Activated CD8-positive, alpha-beta memory T cell treated with anti-CD3 and anti-CD28 coated beads for 48 hours (primary cell): ENCODE measurements at regions not wholly inside any gene's neighbourhood (a gene's known extent, or its start where the extent isn't known, plus 50 kb on each side); places are given as distances from the start of the nearest gene placed in this dataset.

Experiments used
- DNase-seq, 3 experiments: peaks; one replicate each; pipeline ENCODE4 v3.0.0-alpha.2; 2020; ENCODE audit warnings: low read depth in 2 of 3, low spot score in 2 of 3

DNA sequence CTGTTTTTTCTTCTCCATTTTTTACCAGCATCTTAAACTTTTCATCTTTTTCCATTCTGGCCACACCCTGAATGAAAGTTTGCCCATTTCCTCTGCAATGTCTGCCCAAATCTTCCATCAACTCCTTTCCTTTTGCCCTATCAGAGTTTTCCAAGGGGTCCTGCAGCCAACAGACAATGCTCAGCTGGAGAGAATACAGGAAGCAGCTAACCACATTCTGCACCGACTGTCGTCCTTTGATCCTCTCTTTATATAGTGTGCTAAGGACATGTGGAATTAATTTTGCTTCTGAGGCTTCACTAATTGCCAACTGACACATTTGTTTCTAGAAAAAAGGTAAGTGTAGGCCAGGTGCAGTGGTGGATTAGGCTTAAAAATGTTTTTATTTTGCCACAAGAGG, 50.5 kb upstream of the DLX2 start:
- DNase-seq, result no peak

DNA sequence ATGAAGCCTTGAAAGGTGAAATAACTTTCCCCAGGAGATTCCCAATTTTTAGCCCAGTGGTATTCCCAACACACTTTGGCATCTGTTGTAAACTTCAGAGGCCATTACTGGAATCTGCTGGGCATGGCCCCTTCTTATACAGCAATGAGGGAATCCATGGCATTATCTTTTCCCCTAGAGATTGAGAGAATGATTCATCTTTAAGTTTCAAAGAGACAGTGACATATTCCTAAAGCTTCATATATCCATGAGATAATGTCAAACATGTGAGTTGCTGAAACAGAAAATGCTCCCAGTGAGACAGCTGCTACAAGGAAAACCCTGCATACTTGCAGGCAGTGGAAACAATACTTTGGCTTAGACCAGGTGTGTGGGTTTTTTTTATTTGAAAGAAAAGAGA, 51.1 kb upstream of the DLX2 start:
- DNase-seq, result no peak

- DNase-seq, result no peak
These were observed 53.1 kb upstream of the DLX2 start for GRCh38 chr2:172155752-172156151.

- no peak for DNase-seq
These were observed 58.1 kb upstream of the DLX2 start for GRCh38 chr2:172160839-172161238.

DNA sequence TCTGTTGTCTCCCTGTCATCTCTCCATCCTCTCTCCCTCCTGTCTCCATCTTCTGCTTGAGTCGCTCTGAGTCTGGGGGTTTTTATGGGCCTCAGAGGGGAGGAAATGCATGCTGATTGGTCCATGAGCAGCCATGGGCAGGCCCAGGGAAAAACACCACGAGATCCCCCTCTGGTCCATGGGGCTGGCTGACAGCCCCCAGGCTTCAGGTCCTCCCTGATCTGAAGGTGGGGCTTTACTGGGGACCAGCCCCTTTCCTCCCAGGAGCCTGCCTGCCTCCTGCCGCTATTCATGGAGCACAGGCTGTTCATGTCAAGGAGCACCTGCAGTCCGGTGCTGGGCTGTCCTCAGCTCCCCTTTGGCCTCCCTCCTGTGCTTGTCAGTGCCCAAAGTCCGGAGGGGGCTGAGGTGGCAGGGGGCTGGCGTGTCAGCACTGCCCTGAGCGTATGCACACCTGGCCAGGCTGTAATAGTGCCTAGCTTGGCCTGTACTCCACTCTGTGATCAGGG, 59.6 kb upstream of the DLX2 start:
- DNase-seq, result no peak

DNA sequence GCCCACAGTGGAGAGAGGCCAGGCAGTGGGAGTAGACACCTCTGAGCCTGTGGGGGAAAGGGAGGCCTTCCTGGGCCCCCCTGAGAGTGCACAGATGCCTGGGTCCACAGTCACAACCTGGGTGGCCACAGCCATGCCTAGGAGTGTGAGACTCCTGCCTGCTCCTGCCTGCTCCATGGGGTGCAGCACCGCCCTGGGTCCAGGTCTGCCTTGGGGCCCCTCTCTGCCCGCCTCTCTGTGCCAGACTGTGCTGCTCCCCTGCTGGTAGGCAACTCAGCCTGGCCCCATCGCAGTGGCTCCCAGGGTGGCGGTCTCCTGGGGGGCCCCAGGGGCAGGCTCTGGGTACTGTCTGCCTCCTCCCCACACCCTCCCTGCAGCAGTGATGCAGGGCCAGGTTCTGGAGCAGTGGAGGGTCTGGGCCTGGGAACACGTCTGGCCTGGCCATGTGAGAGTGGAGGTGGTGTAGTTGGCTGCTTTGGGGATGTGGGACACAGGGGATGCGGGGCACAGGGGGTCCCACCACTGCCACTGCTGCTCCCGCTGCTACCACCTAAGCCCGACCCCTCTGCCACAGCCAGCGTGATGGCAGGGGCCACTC, 60.1 kb upstream of the DLX2 start:
- no peak for DNase-seq

GRCh38 chr2:172168917-172169346, 66.2 kb upstream of the DLX2 start:
- no peak for DNase-seq

DNA sequence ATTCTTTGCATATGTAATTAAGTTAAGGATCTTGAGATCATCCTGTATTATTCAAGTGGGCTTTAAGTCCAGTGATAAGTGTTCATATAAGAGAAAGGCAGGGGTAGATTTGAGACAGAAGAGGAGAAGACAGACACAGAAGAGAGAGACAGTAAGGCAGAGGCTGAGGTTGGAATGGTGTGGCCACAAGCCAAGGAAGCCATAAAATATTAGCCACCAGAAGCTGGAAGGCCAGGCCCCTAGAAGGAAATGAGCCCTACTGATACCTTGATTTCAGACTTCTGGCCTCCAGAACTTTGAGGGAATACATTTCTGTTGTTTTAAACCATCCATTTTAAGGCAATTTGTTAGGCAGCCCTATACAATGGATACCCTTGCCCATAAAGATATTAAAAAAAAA, 66.9 kb upstream of the DLX2 start:
- no peak for DNase-seq

- peak in 2 of 3 experiments; percentile 17 to 26 for DNase-seq
These were observed 69.9 kb upstream of the DLX2 start for GRCh38 chr2:172172513-172173173.

- no peak for DNase-seq
These were observed 70.5 kb upstream of the DLX2 start for GRCh38 chr2:172173174-172173706.

GRCh38 chr2:172177581-172177980, 74.9 kb upstream of the DLX2 start:
- DNase-seq, result no peak

DNA sequence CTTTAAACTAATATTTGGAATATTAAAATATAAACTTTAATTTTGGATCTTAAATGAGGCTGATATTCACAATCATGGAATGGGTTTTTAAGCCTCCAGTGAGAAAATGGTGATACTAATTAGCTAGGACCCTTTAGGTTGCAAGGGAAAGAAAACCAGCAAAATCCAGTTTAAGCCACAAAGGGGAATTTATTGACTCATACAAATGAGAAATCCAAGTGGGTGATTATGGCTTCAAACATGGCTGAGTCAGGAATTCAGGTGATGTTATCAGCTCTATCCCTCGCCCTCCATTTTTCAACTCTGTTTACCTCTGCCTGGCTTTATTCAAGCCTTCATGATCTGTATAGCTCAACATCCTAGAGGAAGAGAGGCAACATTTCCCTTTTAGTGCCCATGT, 75.3 kb upstream of the DLX2 start:
- no peak for DNase-seq

DNA sequence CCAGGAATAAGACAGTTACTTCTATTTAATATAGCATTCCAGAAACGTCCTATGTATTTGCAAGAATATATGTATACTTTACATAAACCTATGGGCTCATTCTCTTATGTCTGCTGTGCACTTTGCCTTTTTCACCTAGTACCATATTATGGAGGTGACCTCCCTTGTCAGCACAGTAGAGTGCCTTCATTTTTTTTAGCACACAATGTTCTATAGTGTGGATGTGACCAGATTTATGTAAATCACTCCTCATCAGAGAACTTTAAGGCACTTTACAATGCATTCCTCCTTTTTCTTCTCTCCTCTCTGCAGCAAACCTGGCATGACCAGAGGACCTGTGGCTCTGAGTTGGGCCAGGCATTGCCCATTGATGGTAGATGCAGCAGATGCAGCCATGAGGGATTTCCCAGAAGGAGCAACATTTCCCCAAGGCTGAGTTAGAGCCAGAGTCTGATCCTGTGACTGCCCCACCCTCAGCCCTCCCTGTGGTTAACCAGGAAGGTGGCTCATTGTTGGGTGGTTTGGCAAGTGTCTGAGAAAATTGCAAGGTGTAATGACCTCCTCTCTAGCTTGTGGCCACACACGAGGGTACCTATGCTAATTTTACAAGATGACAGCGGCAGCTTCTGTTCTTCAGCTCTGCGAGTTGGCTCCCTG, 76.5 kb upstream of the DLX2 start:
- DNase-seq, result no peak

DNA sequence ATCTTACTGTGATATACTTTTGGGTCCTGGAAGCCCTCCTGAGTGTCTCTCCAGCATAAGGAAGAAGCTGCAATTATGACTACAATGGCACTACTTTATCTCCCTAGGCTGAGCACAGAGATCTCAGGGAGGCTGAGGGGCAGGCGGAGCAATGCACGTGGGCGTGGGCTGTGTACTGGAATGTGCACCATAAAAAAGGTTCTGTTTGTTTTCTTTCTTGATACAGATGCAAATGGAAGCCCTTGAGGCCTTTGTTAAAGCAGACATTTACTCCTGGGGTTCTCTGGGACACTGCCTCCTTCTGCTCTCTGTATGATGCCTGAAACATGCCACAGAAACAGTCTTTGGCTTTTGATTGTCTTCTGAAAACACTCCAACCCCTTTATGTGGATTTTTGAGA, 79.1 kb upstream of the DLX2 start:
- DNase-seq, result no peak

DNA sequence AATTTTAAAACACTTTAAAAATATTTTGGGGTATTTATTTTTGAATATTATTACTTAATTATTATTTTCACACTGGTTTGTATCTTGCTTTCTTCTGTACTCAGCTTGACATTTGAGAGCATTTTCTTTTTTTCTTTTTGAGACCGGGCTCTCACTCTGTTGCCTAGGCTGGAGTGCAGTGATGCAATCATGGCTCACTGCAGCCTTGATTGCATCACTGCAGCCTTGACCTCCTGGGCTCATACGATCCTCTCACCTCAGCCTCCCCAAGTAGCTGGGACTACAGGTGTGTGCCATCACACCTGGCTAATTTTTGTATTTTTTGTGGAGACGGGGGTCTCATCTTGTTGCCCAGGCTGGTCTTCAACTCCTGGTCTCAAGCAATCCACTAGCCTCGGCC, 79.9 kb upstream of the DLX2 start:
- DNase-seq, result no peak

DNA sequence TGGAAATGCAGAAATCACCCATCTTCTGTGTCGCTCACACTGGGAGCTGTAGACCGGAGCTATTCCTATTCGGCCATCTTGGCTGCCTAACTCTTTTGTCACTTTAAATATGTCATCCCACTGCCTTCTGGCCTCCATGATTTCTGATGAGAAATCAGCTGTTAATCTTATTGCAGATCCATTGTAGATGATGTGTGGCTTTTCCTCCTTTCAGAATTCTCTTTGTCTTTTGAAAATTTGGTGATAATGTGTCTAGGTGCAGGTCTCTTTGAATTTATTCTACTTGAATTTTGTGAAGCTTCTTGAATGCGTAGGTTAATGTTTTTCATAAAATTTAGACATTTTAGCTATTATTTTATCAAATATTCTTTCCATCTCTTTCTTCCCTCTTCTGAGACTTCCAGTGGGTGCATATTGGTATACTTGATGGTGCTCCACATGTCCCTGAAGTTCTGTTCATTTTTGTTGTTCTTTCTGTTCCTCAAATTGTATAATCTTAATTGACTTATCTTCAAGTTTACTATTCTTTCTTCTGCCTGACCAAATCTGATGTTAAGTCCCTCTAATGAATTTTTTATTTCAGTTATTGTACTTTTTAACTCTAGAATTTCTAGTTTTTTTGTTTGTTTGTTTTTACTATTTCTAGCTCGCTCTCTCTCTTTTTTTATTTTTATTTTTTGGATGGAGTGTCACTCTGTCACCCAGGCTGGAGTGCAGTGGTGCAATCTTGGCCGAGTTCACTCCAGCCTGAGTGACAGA, 90.8 kb upstream of the DLX2 start:
- no peak for DNase-seq

- DNase-seq, result no peak
These were observed 93.2 kb upstream of the DLX2 start for GRCh38 chr2:172195836-172196376.

DNA sequence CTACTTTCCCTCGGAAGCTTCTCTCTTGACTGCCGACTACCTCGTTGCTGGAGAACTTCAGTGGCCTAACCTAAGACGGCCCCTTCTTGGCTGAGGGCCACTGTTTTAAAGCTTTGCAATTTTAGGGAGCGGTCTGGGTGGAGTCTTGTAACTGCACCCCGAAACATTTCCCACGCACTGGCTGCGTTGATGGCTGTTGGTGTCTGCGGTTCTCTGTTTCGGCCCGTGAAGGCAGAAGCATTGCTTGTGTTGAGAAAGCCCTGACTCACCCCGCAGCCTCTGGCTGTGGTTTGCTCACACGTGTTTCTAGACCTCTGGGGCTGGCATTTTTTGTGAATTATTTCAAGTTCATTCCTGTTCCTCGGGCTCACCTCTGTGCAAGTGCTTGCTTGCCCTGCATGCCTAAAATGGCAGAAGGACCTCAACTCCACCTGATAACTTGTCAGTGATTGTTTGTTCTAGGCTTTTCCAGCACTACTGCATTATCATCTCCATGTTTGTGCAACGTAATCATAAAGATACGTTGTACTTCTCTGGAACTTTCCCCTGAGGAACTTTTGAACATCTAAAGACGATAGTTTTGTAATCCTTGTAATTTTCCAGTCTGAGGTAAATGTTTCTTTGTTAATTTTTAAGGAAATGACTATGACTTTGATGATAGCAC, 94.2 kb upstream of the DLX2 start:
- DNase-seq, result peak in 1 of 3 experiments; percentile 4

- no peak for DNase-seq
These were observed 95.7 kb upstream of the DLX2 start for GRCh38 chr2:172198361-172198760.

DNA sequence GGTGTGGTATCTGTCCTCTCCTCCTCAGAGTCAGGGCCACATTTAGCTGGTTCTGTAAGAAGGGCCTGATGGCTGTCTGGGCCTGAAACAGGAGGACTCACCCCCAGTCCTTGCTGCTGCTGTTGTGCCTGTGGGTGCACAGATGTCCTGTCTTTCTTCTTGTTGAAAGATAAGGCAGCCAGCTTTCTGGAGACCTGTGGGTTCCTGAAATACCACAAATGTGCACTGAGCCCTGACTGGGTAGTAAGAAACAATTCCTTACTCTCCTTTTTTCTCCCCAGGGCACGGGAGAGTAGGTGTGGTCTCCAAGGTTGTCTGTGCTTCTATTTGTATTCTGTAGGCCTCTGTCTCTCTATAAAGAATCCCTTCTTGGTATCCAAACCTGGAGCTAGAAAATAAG, 96.2 kb upstream of the DLX2 start:
- DNase-seq, result no peak
